ENCODE measurements at regions not wholly inside any gene's neighbourhood (a gene's known extent, or its start where the extent isn't known, plus 50 kb on each side); places are given as distances from the start of the nearest gene placed in this dataset.

GRCh38 chr11:91308069-91308468 lies 916.5 kb upstream of the FAT3 start:
- H3K27me3 ChIP-seq (ENCODE audit: control insufficient read depth, low read length), result no peaks in the 10 kb centered on the region

GRCh38 chr11:91305402-91305801 lies 919.2 kb upstream of the FAT3 start:
- no peak overlapping the region for H3K4me2 ChIP-seq (ENCODE audit: low read length)
- H3K4me1 ChIP-seq (ENCODE audit: control insufficient read depth, low read length), result no peaks in the 10 kb centered on the region
- no peaks in the 10 kb centered on the region for H4K20me1 ChIP-seq (ENCODE audit: control insufficient read depth, insufficient read depth, low read depth, low read length)
- H3K79me2 ChIP-seq (ENCODE audit: control insufficient read depth, low read length), result no peaks in the 10 kb centered on the region
- H3K9me3 ChIP-seq (ENCODE audit: control insufficient read depth, insufficient read depth, low read length), result no peaks in the 10 kb centered on the region
- H3K27ac ChIP-seq (ENCODE audit: low read depth, low read length), result no peak overlapping the region
- no peaks in the 10 kb centered on the region for H3F3A ChIP-seq (ENCODE audit: control insufficient read depth, insufficient read depth)
- H3K4me3 ChIP-seq (ENCODE audit: low read length), result no peak overlapping the region
- H3K27me3 ChIP-seq (ENCODE audit: control insufficient read depth, low read length), result no peaks in the 10 kb centered on the region
- no peaks in the 10 kb centered on the region for H3K9me2 ChIP-seq (replicated peaks; ENCODE audit: control insufficient read depth, low read length)
- TF ChIP-seq EZH2phosphoT487 (IDR thresholded peaks at IDR 0.05; ENCODE audit: borderline replicate concordance, low read length) (no peak), CTCF (IDR thresholded peaks at IDR 0.05; ENCODE audit: low read depth, low read length, poor library complexity, severe bottlenecking) (no peak)
- no peaks in the 10 kb centered on the region for H3K36me3 ChIP-seq (ENCODE audit: control insufficient read depth, low read length)

More at GRCh38 chr11:91308069-91308468, 916.5 kb upstream of the FAT3 start:
- H3K27ac ChIP-seq (ENCODE audit: low read depth, low read length), result no peak overlapping the region
- no peak overlapping the region for H3K4me3 ChIP-seq (ENCODE audit: low read length)
- H3K4me2 ChIP-seq (ENCODE audit: low read length), result no peak overlapping the region
- no peaks in the 10 kb centered on the region for H3K9me3 ChIP-seq (ENCODE audit: control insufficient read depth, insufficient read depth, low read length)
- no peak for TF ChIP-seq CTCF (IDR thresholded peaks at IDR 0.05; ENCODE audit: low read depth, low read length, poor library complexity, severe bottlenecking)
- no peak for TF ChIP-seq EZH2phosphoT487 (IDR thresholded peaks at IDR 0.05; ENCODE audit: borderline replicate concordance, low read length)
- no peaks in the 10 kb centered on the region for H3F3A ChIP-seq (ENCODE audit: control insufficient read depth, insufficient read depth)
- H3K36me3 ChIP-seq (ENCODE audit: control insufficient read depth, low read length), result no peaks in the 10 kb centered on the region
- H3K79me2 ChIP-seq (ENCODE audit: control insufficient read depth, low read length), result no peaks in the 10 kb centered on the region
- H4K20me1 ChIP-seq (ENCODE audit: control insufficient read depth, insufficient read depth, low read depth, low read length), result no peaks in the 10 kb centered on the region
- no peaks in the 10 kb centered on the region for H3K9me2 ChIP-seq (replicated peaks; ENCODE audit: control insufficient read depth, low read length)
- no peaks in the 10 kb centered on the region for H3K4me1 ChIP-seq (ENCODE audit: control insufficient read depth, low read length)

- no peaks in the 10 kb centered on the region for H3K36me3 ChIP-seq (ENCODE audit: control insufficient read depth, low read length)
- no peaks in the 10 kb centered on the region for H3K9me3 ChIP-seq (ENCODE audit: control insufficient read depth, insufficient read depth, low read length)
- no peak overlapping the region for H3K4me3 ChIP-seq (ENCODE audit: low read length)
- no peaks in the 10 kb centered on the region for H3K27me3 ChIP-seq (ENCODE audit: control insufficient read depth, low read length)
- H3K4me2 ChIP-seq (ENCODE audit: low read length), result no peak overlapping the region
- H3F3A ChIP-seq (ENCODE audit: control insufficient read depth, insufficient read depth), result no peaks in the 10 kb centered on the region
- no peak for TF ChIP-seq EZH2phosphoT487 (IDR thresholded peaks at IDR 0.05; ENCODE audit: borderline replicate concordance, low read length)
- TF ChIP-seq CTCF (IDR thresholded peaks at IDR 0.05; ENCODE audit: low read depth, low read length, poor library complexity, severe bottlenecking), result no peak
- no peaks in the 10 kb centered on the region for H3K79me2 ChIP-seq (ENCODE audit: control insufficient read depth, low read length)
- no peaks in the 10 kb centered on the region for H4K20me1 ChIP-seq (ENCODE audit: control insufficient read depth, insufficient read depth, low read depth, low read length)
- H3K27ac ChIP-seq (ENCODE audit: low read depth, low read length), result no peak overlapping the region
- H3K4me1 ChIP-seq (ENCODE audit: control insufficient read depth, low read length), result no peaks in the 10 kb centered on the region
- no peaks in the 10 kb centered on the region for H3K9me2 ChIP-seq (replicated peaks; ENCODE audit: control insufficient read depth, low read length)
Measured at GRCh38 chr11:91303749-91304148, 920.9 kb upstream of the FAT3 start.

- Histone ChIP-seq H3K27ac (ENCODE audit: low read depth, low read length) (no peak overlapping the region), H3K4me2 (ENCODE audit: low read length) (no peak overlapping the region), H3K4me3 (ENCODE audit: low read length) (no peak overlapping the region), H3K9me3 (ENCODE audit: control insufficient read depth, insufficient read depth, low read length) (no peaks in the 10 kb centered on the region), H3K4me1 (ENCODE audit: control insufficient read depth, low read length) (no peaks in the 10 kb centered on the region), H3K9me2 (replicated peaks; ENCODE audit: control insufficient read depth, low read length) (no peaks in the 10 kb centered on the region), H4K20me1 (ENCODE audit: control insufficient read depth, insufficient read depth, low read depth, low read length) (no peaks in the 10 kb centered on the region), H3F3A (ENCODE audit: control insufficient read depth, insufficient read depth) (no peaks in the 10 kb centered on the region), H3K36me3 (ENCODE audit: control insufficient read depth, low read length) (no peaks in the 10 kb centered on the region), H3K27me3 (ENCODE audit: control insufficient read depth, low read length) (no peaks in the 10 kb centered on the region), H3K79me2 (ENCODE audit: control insufficient read depth, low read length) (no peaks in the 10 kb centered on the region)
- TF ChIP-seq CTCF (IDR thresholded peaks at IDR 0.05; ENCODE audit: low read depth, low read length, poor library complexity, severe bottlenecking), result no peak
- TF ChIP-seq EZH2phosphoT487 (IDR thresholded peaks at IDR 0.05; ENCODE audit: borderline replicate concordance, low read length), result no peak
Measured at GRCh38 chr11:91299980-91300379, 924.6 kb upstream of the FAT3 start.

Measured in DOHH2 (cell line).